NCI-H2196 (cell line): ENCODE measurements at regions not wholly inside any gene's neighbourhood (a gene's known extent, or its start where the extent isn't known, plus 50 kb on each side); places are given as distances from the start of the nearest gene placed in this dataset.

Experiments used
- DNase-seq: peaks from one replicate; lab custom pipeline; 2025; ENCODE audit not compliant: unreplicated experiment; lab: John Stamatoyannopoulos, UW

- peak; percentile 11 for DNase-seq
These were observed 271.0 kb upstream of the RTL1 start for GRCh38 chr14:101174522-101174838.

DNA sequence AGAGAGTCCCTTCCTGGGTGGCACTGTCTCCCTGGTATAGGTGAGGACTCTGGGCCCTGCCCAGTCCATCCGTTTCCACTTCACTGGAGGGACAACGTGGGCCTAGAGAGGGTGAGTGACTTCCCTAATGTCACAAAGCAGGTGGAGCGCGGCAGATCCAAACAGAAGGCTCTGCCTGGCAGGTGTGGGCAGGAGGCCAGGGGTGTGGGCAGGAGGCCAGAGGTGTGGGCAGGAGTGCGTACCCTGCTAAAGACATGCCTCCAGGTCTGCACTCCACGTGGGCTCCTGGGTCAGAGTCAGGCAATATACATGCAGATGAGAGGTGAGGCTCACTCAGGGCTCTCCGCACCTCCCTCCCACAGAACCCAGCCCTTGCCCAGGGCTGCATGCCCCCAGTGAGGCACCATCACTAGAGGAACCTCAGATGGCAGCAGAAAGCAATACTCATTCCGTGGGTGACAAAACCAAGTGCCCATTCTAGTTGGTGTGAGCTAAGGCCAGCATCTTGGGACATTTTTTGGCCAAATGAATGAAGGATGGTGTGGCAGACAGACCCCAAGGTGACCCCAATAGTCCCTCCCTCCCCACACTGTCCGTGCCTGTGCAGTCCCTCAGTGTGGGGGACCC is 271.6 kb upstream of the RTL1 start:
- peak; percentile 24 for DNase-seq

DNA sequence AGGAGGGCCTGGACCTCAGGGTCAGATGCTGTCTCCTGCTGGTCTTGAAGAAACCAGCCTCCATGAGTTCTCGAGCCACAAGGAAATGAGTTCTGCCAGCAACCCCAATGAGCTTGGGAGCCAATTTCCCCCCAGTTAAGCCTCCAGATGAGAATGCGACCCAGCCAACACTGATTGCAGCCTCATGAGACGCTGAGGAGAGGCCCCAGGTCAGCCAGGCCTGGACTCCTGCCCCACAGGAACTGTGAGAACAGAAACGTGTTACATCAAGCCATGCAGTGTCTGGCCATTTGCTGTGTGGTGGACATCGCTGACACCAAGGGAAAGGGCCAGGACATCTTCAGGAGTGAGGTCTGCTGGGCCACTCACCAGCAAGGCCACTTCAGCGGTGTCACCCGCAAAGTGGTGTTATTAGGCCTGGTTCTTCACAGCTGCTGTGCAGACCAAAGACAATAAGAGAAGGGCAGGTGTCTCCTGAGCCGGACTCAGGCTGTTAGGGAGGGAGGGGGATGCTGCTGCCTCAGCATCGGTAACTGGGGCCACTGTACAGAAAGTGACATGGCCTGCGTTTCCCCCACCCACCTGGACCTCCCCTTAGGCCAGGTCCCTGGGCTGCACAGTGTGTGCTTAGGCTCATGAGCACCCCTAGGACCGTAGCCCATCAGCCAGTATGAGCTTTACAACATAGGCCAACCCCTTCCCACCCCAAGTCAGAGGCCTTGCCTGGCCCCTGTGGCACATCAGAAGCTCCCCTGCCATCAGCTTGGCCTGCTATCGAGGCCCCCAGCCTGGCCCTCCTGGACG is 272.4 kb upstream of the RTL1 start:
- no peak for DNase-seq

GRCh38 chr14:101176535-101177205 is 273.1 kb upstream of the RTL1 start:
- no peak for DNase-seq

DNA sequence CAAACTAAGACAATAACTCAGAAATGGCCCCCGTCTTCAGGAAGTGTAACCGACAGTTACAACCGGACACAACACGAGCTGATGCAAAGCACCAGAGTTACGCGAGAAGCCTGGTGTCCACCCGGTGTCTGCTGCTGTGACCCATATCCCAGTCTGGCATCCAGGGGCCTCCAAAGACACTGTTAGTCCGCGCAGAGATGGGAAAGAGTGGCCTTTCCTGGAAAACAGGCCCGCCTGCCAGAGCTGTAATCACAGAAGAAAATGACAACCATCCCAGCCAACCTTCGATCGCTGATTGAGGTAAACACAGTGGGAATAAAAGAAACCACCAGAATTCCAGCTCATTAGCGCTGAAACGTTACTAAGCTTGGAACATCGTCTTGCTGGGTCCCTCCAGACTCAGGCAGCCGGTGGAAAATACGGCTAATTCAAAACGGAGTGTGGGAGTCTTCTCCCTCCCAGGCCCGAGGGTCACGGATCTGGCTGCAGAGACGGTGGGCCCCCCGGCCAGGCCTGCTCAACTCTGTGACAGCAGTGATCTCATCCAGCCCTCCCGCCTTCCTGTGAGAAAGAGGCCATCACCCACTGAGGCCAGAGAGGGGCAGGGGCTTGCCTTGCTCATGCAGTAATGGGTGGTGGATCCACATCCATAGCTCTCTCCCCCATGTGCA is 273.9 kb upstream of the RTL1 start:
- no peak for DNase-seq

GRCh38 chr14:101178184-101179072 is 274.9 kb upstream of the RTL1 start:
- no peak for DNase-seq

DNA sequence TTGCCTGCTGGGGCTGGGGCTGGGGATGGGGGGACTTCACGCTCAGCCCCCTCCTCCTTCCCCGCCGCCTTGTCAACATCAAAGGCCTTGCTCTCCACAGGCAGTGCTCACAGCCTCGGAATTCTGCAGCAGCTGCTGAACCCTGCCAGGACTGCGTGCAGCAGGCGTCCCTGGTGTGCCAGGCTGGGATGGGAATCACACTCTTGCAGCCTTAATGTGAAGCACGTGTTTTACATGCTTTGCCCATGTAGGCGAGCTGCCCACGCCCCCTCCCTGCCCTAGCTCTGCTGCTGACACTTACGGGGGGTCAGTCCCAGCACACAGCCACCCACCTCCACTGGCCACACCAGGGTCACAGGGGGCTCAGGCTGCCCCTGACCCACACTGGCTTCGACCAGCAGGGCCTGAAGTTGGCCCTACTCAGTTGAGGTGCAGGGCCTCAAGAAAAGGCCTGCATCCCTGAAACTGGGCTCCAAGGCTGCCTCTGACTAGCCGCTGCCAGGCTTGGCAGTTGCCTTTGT is 276.2 kb upstream of the RTL1 start:
- no peak for DNase-seq

GRCh38 chr14:101181446-101182313 is 278.2 kb upstream of the RTL1 start:
- DNase-seq, result no peak

- DNase-seq, result no peak
These were observed 279.0 kb upstream of the RTL1 start for GRCh38 chr14:101182476-101182875.

GRCh38 chr14:101183376-101184103 is 280.0 kb upstream of the RTL1 start:
- DNase-seq, result no peak

- DNase-seq, result no peak
These were observed 280.6 kb upstream of the RTL1 start for GRCh38 chr14:101184104-101184455.

DNA sequence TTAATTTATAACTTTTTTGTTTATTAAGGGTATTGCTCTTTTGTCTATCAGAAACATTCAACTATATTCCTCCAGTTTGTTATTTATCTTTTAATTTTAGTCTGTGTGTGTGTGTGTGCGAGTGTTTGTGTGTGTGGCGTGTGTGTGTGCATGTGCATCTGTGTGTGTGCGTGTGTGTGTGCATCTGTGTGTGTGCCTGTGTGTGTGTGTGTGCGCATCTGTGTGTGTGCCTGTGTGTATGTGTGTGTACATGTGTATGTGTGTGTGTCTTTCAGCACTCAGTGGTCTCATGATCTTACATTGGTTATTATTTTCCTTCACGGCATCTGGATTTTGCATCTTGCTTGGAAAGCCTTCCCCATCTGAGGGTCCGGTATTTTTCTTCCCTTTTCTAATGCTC is 281.1 kb upstream of the RTL1 start:
- no peak for DNase-seq

DNA sequence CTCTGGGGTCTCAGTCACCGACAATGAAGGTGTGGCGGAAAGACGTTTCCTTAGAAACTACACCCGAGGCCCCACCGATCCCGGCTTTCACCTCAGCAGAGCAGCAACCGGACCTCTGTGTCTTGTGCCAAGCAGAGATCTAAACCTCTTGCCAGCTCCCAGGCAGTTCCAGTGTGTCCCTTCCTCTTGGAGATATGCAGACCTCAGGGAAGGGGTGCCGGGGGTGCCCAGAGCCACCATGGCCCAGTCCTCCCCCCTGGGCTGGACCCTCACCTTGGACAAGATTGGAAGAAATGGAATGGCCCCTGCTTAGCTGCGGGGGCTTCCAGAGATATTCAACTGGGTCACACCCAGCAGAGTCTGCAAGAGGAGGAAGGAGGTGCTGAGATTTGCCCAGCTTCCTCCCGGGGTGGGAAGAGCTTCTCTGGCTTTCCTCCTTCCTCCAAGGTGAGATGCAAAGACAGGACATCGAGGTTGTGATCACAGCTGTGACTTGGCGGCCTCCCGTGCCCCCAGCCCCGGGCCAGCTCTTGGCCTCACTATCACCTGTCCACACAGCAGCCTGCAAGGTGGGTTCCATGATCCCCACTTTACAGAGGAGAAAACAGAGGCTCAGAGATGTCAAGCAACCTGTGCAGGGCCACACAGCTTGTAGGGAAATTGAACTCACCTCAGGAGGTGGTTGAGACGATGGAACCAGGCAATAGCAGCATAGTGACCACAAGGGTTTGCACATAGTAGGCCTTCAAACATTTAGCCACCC is 281.7 kb upstream of the RTL1 start:
- no peak for DNase-seq

DNA sequence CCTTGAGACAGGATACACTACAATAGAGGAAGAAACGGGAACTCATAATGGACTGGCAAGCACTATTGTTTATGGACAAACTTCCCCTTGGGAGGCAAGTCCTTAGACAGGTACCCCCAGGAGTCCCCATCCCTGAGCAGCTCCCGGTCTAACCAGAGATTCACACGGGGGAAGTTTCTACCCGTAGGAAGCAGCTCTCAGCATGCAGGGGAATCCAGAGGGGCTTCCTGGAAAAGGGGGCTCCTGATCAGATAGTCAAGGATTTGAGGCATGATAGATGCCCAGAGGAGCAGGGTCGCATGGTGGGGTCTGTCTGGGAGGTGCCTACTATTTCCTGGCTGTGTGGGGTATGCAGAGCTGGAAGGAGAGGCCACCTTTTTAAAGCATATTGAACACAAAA is 282.4 kb upstream of the RTL1 start:
- no peak for DNase-seq

- no peak for DNase-seq
These were observed 283.0 kb upstream of the RTL1 start for GRCh38 chr14:101186544-101186943.

- no peak for DNase-seq
These were observed 283.7 kb upstream of the RTL1 start for GRCh38 chr14:101186992-101187815.

GRCh38 chr14:101187816-101188570 is 284.5 kb upstream of the RTL1 start:
- no peak for DNase-seq
